ENCODE measurements at regions not wholly inside any gene's neighbourhood (a gene's known extent, or its start where the extent isn't known, plus 50 kb on each side); places are given as distances from the start of the nearest gene placed in this dataset.
"Not testable (repeated sequence)": the region's sequence is repeated elsewhere in the genome, so short reads cannot be mapped to it uniquely, and the experiment has no call there.

- peaks cover 7% of the 10 kb centered on the region for H3K9me3 Mint-ChIP-seq
- H3K4me3 Mint-ChIP-seq, result no peak overlapping the region
- H3K4me1 Mint-ChIP-seq (ENCODE audit: low read depth), result no peaks in the 10 kb centered on the region
- no peaks in the 10 kb centered on the region for H3K36me3 Mint-ChIP-seq (ENCODE audit: low read depth)
- H3K27ac Mint-ChIP-seq, result no peak overlapping the region
- H3K27me3 Mint-ChIP-seq, result no peaks in the 10 kb centered on the region
Observed at GRCh38 chr2:5618271-5618670, 73.9 kb upstream of the SOX11 start.

- not testable (repeated sequence) for H3K27me3 Mint-ChIP-seq; H3K9me3 Mint-ChIP-seq; H3K4me1 Mint-ChIP-seq (ENCODE audit: low read depth); H3K27ac Mint-ChIP-seq; H3K36me3 Mint-ChIP-seq (ENCODE audit: low read depth); H3K4me3 Mint-ChIP-seq
Observed at GRCh38 chr2:5625556-5626065, 66.6 kb upstream of the SOX11 start.

- H3K9me3 Mint-ChIP-seq; H3K27me3 Mint-ChIP-seq; H3K4me3 Mint-ChIP-seq; H3K4me1 Mint-ChIP-seq (ENCODE audit: low read depth); H3K27ac Mint-ChIP-seq; H3K36me3 Mint-ChIP-seq (ENCODE audit: low read depth): not testable (repeated sequence)
Observed at GRCh38 chr2:5628484-5628883, 63.7 kb upstream of the SOX11 start.

GRCh38 chr2:5629510-5629909, 62.7 kb upstream of the SOX11 start:
- H3K36me3 Mint-ChIP-seq (ENCODE audit: low read depth); H3K4me3 Mint-ChIP-seq; H3K4me1 Mint-ChIP-seq (ENCODE audit: low read depth); H3K9me3 Mint-ChIP-seq; H3K27me3 Mint-ChIP-seq; H3K27ac Mint-ChIP-seq: not testable (repeated sequence)

DNA sequence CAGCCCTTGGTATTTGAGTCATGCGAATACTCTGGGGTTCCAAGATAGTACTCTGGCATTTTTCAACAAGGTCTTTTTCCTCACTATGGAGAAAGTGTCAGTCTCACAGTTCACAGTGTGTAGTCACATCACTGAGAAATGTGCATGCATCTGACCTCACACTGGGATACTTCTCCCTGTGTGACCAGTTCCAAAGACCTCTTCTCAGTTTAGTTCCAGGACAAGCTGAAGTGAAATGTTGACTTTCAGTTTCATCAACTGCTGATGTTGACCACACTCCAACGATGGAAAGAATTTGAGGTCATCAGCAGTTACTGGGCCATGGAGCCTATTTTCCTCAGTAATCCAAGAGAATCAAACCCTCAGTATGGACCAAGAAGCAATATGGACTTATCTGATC, 55.1 kb upstream of the SOX11 start:
- not testable (repeated sequence) for H3K27ac Mint-ChIP-seq; H3K4me1 Mint-ChIP-seq (ENCODE audit: low read depth); H3K4me3 Mint-ChIP-seq; H3K36me3 Mint-ChIP-seq (ENCODE audit: low read depth); H3K9me3 Mint-ChIP-seq; H3K27me3 Mint-ChIP-seq

All from stimulated activated naive CD8-positive, alpha-beta T cell treated with anti-CD3 and anti-CD28 coated beads, Interleukin-15, Interleukin-2, amounts not matched to agents 100 ng/mL and 50 ng/mL, for 24 hours (primary cell).